MM.1S (cell line): ENCODE measurements at regions not wholly inside any gene's neighbourhood (a gene's known extent, or its start where the extent isn't known, plus 50 kb on each side); places are given as distances from the start of the nearest gene placed in this dataset.

Experiments used
- EZH2phosphoT487 ChIP-seq: fragments of 300-600 bp; sonication (generic); IDR thresholded peaks from 2 replicates; pipeline ENCODE4 v1.6.1; 2018; ENCODE audit warnings: antibody characterized with exemption, low read length
- TF ChIP-seq, protein P1 (sequence below): fragments of 300-600 bp; sonication (generic); IDR thresholded peaks from 2 replicates; pipeline ENCODE4 v1.5.1; 2016; ENCODE audit warnings: antibody characterized with exemption, low read length, mixed read lengths

DNA sequence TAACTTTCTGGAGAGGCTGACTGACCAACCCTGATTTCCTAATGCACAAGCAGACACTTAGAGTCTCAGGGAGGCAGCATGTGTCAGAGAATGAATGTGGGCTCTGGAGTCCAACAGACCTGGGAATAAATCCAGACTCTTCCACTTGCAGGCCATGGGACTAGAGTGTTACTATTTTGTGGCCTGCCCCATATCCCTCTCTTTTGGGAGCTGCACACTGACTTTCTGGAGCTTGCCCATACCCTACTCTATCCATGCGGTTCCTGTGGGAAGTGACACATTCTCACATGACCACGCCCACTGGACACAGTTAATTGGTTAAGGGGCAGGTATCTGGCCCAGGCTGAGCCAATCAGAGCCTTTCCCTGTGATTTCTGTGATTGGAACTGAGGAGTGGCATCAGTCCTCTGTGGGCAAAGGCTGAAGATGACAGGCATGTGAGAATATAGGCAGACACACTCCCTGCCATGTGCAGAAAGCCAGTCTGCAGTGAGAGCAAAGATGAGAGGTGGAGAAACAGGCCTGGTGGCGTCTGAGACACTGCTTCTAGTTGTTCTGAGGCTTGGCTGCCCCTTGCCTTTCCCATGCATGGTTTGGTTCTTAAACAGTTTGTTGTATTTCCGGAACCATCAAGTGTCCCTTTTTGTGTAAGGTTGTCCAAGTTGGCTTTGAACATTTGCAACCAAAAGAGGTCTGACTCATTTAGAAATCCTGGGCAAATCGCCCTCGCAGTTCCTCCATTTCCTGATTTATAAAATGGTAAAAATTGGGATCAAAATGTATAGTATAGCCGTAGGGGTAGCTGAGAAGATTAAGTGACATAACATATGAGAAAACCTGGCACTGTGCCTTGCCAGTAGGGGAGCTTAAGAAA, 125.6 kb downstream of the CDC5L start:
- TF ChIP-seq, protein P1, sequence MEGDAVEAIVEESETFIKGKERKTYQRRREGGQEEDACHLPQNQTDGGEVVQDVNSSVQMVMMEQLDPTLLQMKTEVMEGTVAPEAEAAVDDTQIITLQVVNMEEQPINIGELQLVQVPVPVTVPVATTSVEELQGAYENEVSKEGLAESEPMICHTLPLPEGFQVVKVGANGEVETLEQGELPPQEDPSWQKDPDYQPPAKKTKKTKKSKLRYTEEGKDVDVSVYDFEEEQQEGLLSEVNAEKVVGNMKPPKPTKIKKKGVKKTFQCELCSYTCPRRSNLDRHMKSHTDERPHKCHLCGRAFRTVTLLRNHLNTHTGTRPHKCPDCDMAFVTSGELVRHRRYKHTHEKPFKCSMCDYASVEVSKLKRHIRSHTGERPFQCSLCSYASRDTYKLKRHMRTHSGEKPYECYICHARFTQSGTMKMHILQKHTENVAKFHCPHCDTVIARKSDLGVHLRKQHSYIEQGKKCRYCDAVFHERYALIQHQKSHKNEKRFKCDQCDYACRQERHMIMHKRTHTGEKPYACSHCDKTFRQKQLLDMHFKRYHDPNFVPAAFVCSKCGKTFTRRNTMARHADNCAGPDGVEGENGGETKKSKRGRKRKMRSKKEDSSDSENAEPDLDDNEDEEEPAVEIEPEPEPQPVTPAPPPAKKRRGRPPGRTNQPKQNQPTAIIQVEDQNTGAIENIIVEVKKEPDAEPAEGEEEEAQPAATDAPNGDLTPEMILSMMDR, result no peak
- TF ChIP-seq EZH2phosphoT487, result no peak
